ENCODE measurements at regions not wholly inside any gene's neighbourhood (a gene's known extent, or its start where the extent isn't known, plus 50 kb on each side); places are given as distances from the start of the nearest gene placed in this dataset.
"Not testable (repeated sequence)": the region's sequence is repeated elsewhere in the genome, so short reads cannot be mapped to it uniquely, and the experiment has no call there.

DNA sequence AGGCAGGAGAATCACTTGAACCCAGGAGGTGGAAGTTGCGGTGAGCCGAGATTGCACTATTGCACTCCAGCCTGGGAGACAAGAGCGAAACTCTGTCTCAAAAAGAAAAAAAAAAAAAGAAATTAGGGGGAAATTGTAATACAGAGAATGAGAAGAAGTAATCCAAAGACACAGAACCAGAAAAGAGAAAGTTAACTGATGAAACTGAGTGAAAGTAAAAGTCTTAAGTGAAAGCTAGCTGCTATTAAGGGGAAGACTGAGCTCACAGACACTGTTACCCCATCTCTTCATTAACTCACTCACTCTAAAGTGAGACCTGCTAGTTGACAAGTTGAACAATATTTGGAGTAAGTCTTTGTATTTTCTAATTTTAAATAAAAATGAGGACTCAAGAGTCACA lies 763.0 kb upstream of the PCDH10 start:
- no peak for DNase-seq

- no peak for DNase-seq
These were observed 762.0 kb upstream of the PCDH10 start for GRCh38 chr4:132387060-132387459.

- no peak for DNase-seq
These were observed 753.5 kb upstream of the PCDH10 start for GRCh38 chr4:132395561-132395960.

GRCh38 chr4:132396636-132397035 lies 752.5 kb upstream of the PCDH10 start:
- no peak for DNase-seq

GRCh38 chr4:132417220-132417619 lies 731.9 kb upstream of the PCDH10 start:
- no peak for DNase-seq

- DNase-seq: no peak
These were observed 722.0 kb upstream of the PCDH10 start for GRCh38 chr4:132427125-132427524.

DNA sequence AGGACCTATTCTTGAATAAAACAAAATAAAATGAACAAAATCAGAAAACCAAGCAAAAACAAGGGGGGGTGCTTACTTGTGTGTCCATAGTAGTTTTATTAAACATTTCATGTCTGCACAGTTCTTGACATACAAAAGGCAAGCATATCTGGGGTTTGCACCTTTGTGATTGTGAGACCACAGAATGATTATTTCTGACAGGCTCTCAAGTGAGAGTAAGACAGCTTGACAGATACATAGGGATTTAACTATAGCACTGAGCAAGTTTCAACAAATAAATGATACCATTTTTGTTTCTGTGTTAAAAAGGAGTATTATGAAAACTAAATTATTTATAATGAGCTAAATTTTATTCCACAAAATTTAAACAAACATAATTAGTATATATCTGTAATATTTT lies 712.0 kb upstream of the PCDH10 start:
- DNase-seq: no peak

DNA sequence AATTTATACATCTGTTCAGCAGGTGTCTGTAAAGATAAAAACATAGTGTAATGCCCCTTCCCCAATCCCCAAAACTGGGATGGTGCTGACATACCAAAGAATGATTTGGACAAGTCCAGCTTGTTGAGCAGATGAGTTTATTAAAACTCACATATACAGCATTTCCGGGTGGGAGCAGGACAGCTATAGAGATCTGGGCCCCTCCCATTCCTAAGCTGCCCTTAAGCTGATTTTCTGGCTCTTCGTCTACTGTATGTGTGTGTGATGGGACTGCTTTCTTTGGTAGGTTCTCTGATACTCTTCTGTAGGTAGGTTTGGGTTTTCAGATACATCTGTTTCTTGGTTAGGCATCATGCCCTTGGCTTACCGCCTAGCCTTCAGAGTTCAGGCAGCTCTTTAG lies 703.7 kb upstream of the PCDH10 start:
- no peak for DNase-seq

DNA sequence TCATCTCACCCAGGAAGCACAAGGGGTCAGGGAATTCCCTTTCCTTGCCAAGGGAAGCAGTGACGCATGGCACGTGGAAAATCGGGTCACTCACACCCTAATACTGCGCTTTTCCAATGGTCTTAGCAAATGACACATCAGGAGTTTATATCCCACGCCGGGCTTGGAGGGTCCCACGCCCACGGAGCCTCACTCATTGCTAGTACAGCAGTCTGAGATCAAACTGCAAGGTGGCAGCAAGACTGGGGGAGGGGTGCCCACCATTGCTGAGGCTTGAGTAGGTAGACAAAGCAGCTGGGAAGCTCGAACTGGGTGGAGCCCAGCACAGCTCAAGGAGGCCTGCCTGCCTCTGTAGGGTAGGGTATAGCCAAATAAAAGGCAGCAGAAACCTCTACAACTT lies 691.1 kb upstream of the PCDH10 start:
- not testable (repeated sequence) for DNase-seq

- DNase-seq: no peak
These were observed 669.6 kb upstream of the PCDH10 start for GRCh38 chr4:132479543-132479942.

DNA sequence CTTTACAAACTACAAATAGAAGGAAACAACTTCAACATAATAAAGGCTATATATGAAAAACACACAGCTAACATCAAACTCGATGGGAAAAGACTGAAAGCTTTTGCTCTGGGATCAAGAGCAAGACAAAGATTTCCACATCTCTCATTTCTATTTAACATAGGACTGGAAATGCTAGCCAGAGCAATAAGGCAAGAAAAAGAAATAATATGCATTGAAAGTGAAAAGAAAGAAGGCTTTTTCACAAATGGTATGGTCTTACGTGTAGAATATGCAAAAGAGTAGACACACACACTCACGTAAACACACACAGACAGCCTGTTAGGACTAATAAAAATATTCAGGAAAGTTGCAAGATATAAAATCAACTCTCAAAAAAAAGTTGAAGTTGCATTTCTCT lies 660.5 kb upstream of the PCDH10 start:
- no peak for DNase-seq

DNA sequence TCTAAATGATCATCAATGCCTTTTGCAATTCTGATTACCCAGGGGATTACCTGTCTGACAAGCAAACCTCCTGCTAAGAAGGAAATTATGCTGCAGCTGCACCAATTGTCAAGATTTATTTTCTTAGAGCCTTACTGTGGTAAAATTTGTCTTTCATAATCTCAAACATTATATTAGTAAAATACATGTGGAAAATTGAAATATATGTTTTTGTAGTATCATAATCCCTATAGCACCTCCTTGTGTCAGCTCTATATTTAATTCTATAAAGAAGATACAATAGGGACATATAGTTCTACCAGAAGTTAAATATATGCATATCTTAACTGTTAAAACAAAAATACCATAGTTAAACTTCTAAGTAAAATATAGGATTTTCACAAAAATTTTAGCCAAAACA lies 655.6 kb upstream of the PCDH10 start:
- DNase-seq: no peak

- DNase-seq: not testable (repeated sequence)
These were observed 653.8 kb upstream of the PCDH10 start for GRCh38 chr4:132495267-132495812.

GRCh38 chr4:132498215-132498614 lies 650.9 kb upstream of the PCDH10 start:
- DNase-seq: no peak

- DNase-seq: no peak
These were observed 647.0 kb upstream of the PCDH10 start for GRCh38 chr4:132502096-132502552.

DNA sequence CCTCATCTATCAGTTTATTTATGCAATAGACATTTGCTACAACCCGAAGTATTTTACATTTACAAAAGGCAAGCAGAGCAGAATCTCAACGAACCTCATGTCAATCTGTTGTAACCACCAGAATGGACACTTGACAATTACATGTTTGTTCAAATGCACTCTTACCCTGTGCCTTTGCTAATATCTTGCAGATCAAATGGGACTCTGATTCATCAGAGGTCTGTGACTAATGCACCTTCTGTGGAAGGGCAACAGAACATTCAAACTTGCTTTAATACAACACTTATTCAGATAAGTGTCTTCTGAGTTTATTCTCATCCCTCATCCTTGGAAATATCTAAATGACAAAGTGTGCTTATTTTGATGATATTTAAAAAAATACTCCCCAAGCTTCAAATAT lies 644.7 kb upstream of the PCDH10 start:
- no peak for DNase-seq

GRCh38 chr4:132506568-132506967 lies 642.5 kb upstream of the PCDH10 start:
- DNase-seq: no peak

DNA sequence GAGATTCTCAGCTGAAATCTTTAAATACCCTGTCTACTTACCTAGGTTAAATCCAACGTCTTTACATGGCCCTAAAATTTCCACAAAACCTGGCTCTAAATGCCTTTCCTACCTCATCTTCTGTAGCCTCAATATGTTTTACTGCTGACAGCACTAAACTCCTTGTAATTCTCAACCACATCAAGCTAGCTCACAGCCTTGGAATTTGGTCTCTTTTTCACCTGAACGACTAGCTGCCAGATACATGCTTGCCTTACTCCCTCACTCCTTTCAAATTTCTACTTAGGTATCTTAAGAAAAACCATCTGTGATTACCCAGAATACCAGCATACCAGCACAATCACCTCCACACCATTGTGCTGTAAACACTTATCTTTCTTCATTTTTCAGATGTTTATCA lies 635.6 kb upstream of the PCDH10 start:
- DNase-seq: no peak

DNA sequence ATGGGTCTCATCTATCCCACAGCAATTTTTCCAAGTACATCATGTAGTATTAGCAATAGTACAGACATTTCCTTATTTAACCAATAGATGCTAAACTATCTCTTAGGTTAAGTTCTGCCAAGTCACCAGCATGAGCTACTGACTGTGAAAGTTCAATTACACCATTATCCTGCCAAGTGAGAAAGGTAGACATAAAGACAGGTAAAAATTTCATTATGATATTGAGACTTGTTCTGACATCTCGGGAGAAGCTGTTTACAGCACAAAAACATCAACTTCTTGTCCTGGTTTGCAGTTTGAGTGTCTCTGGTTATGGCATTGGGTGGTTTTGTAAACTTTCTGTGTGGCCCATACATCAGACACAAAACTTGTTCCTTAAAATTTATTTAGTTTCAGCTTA lies 622.4 kb upstream of the PCDH10 start:
- DNase-seq: no peak

- no peak for DNase-seq
These were observed 621.3 kb upstream of the PCDH10 start for GRCh38 chr4:132527817-132528216.

GRCh38 chr4:132530861-132531260 lies 618.2 kb upstream of the PCDH10 start:
- no peak for DNase-seq

GRCh38 chr4:132540268-132540667 lies 608.8 kb upstream of the PCDH10 start:
- DNase-seq: no peak

GRCh38 chr4:132540797-132541196 lies 608.3 kb upstream of the PCDH10 start:
- no peak for DNase-seq

DNA sequence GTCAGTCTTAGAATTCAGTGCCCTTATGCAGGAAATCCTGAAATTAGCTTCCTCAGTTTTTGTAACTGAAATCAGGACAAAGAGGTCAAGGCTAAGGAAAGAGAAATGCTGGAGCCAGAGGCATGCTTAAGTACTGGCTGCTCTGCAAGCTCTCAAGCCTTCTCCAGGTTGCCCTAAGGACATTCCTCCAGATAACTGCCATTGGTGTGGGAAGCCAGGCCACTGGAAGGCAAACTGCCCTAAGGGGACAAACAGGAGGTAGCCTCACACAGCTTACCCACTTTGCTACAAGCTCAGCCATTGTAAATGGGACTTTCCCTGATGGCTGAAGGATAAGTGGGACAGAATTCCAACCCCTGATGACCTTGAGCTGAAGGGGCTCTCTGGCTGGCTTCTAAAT lies 606.9 kb upstream of the PCDH10 start:
- no peak for DNase-seq

- no peak for DNase-seq
These were observed 600.6 kb upstream of the PCDH10 start for GRCh38 chr4:132548463-132548862.

- DNase-seq: no peak
These were observed 592.8 kb upstream of the PCDH10 start for GRCh38 chr4:132556316-132556715.
